Lung (tissue), 11 donors: ENCODE measurements at regions not wholly inside any gene's neighbourhood (a gene's known extent, or its start where the extent isn't known, plus 50 kb on each side); places are given as distances from the start of the nearest gene placed in this dataset.
A peak's percentile ranks its signal among the peaks of the same experiment; 100 is the strongest.

Experiments
- ATAC-seq: fragments of 200-7000 bp; cut with Tn5 transposase; one replicate; pipeline ENCODE4 v1.9.1; 2020; ENCODE audit warnings: moderate number of reproducible peaks; ENCODE audit not compliant: insufficient read depth, low FRiP score
- DNase-seq, 3 donors: peaks; one replicate each; pipeline ENCODE4 v3.0.0-alpha.2; 2013 to 2017
- H3K27ac ChIP-seq, 2 donors: one replicate each; pipeline ENCODE4 v1.5.1; 2013; ENCODE audit warnings: mild to moderate bottlenecking in 2 of 2, moderate library complexity in 2 of 2, control low read depth in 1 of 2, inconsistent platforms in 1 of 2, low read depth in 1 of 2, low read length in 1 of 2
- H3K27me3 ChIP-seq, 3 donors: one replicate each; pipeline ENCODE4 v1.5.1; 2013; ENCODE audit warnings: low read length in 2 of 3; ENCODE audit not compliant: control insufficient read depth in 3 of 3, insufficient read depth in 3 of 3
- H3K36me3 ChIP-seq, 4 donors: one replicate each; pipeline ENCODE4 v1.5.1; 2013; ENCODE audit warnings: low read length in 4 of 4, mild to moderate bottlenecking in 1 of 4, moderate library complexity in 1 of 4; ENCODE audit not compliant: control insufficient read depth in 4 of 4, insufficient read depth in 4 of 4
- H3K4me1 ChIP-seq, 5 donors: one replicate each; pipeline ENCODE4 v1.5.1; 2013; ENCODE audit warnings: low read length in 5 of 5, mild to moderate bottlenecking in 2 of 5, moderate library complexity in 1 of 5; ENCODE audit not compliant: control insufficient read depth in 5 of 5, insufficient read depth in 5 of 5
- H3K4me3 ChIP-seq: one replicate; pipeline ENCODE4 v1.5.1; 2013; ENCODE audit warnings: mild to moderate bottlenecking, control low read depth, moderate library complexity
- H3K9ac ChIP-seq, 2 donors: one replicate each; pipeline ENCODE4 v1.5.1; 2013; ENCODE audit warnings: low read length in 2 of 2, control low read depth in 1 of 2; ENCODE audit not compliant: insufficient read depth in 1 of 2
- H3K9me3 ChIP-seq, 4 donors: one replicate each; pipeline ENCODE4 v1.5.1; 2013; ENCODE audit warnings: low read length in 3 of 4, mild to moderate bottlenecking in 1 of 4, moderate library complexity in 1 of 4; ENCODE audit not compliant: control insufficient read depth in 4 of 4, insufficient read depth in 3 of 4
- WGBS, 2 donors: extraction: QIAGEN DNeasy Blood & Tissue Kit; methylation state at CpG; one replicate each; pipeline ENCODE4 v1.1.7; 2013; 5-methylcytosine and 5-hydroxymethylcytosine counted together
- TF ChIP-seq, protein P1 (sequence below): IDR thresholded peaks from 2 replicates; pipeline ENCODE4 v1.5.1; 2012; ENCODE audit warnings: mild to moderate bottlenecking; ENCODE audit errors: control extremely low read depth, extremely low read depth
- donor health status: control.
- donor health status: control.
- donor health status: Bipolar disorder and iron deficiency.
- donor health status: healthy.
- donor health status: DM: yes; HTN: yes; CAD: no.

DNA sequence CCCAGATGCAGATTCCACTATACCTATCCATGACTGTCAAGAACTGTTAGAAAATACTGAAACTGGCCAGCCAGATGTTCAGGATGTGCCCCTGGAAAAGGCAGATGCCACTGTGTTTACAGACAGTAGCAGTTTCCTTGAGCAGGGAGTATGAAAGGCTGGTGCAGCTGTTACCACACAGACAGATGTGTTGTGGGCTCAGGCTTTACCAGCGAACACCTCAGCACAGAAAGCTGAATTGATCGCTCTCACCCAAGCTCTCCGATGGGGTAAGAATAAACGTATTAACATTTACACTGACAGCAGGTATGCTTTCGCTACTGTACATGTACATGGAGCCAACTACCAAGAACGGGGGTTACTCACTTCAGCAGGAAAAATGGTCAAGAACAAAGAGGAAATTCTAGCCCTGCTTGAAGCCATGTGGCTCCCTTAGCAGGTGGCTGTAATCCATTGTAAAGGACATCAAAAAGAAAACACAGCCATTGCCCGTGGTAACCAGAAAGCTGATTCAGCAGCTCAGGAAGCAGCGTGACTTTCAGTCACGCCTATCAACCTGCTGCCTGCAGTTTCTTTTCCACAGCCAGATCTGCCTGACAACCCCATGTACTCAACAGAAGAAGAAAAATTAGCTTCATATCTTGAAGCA lies 459.7 kb upstream of the HTR1E start:
- H3K9me3 ChIP-seq, result peaks cover 0 to 3% (median 0%) of the 10 kb centered on the region in 4 donors
- H3K36me3 ChIP-seq, result no peaks in the 10 kb centered on the region
- H3K4me1 ChIP-seq, result no peaks in the 10 kb centered on the region
- no peak overlapping the region for H3K27ac ChIP-seq
- H3K27me3 ChIP-seq, result no peaks in the 10 kb centered on the region
- no peak overlapping the region for H3K9ac ChIP-seq
- ATAC-seq, result no peak
- DNase-seq, result peak in 2 of 3 donors; percentile 10 to 11
- no peak overlapping the region for H3K4me3 ChIP-seq
- WGBS, 2 donors, result 50 to 54% methylated on average over 9 of the region's 9 CpGs
- TF ChIP-seq, protein P1, sequence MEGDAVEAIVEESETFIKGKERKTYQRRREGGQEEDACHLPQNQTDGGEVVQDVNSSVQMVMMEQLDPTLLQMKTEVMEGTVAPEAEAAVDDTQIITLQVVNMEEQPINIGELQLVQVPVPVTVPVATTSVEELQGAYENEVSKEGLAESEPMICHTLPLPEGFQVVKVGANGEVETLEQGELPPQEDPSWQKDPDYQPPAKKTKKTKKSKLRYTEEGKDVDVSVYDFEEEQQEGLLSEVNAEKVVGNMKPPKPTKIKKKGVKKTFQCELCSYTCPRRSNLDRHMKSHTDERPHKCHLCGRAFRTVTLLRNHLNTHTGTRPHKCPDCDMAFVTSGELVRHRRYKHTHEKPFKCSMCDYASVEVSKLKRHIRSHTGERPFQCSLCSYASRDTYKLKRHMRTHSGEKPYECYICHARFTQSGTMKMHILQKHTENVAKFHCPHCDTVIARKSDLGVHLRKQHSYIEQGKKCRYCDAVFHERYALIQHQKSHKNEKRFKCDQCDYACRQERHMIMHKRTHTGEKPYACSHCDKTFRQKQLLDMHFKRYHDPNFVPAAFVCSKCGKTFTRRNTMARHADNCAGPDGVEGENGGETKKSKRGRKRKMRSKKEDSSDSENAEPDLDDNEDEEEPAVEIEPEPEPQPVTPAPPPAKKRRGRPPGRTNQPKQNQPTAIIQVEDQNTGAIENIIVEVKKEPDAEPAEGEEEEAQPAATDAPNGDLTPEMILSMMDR, result no peak

DNA sequence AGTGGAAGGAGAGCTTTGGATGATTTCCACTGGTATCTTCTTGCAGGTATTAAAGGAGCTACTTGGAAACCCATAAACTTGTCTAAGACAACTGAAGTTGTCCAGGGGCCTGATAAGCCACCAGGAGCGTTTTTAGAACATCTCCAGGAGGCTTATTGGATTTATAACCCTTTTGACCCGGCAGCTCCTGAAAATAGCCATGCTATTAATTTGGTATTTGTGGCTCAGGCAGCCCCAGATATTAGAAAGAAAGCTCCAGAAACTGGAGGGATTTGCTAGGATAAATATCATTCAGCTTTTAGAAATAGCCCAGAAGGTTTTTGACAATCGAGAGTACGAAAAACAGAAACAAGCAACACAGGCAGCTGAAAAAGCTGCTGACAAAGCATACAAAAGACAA lies 461.0 kb upstream of the HTR1E start:
- 83% methylated on average over 4 of the region's 4 CpGs for WGBS, 2 donors
- ATAC-seq (no peak), DNase-seq (no peak)
- H3K4me3 ChIP-seq, result no peak overlapping the region
- no peak overlapping the region for H3K9ac ChIP-seq
- no peaks in the 10 kb centered on the region for H3K4me1 ChIP-seq
- TF ChIP-seq, protein P1, result no peak
- no peaks in the 10 kb centered on the region for H3K27me3 ChIP-seq
- peaks cover 0 to 3% (median 0%) of the 10 kb centered on the region in 4 donors for H3K9me3 ChIP-seq
- no peak overlapping the region for H3K27ac ChIP-seq
- H3K36me3 ChIP-seq, result no peaks in the 10 kb centered on the region

DNA sequence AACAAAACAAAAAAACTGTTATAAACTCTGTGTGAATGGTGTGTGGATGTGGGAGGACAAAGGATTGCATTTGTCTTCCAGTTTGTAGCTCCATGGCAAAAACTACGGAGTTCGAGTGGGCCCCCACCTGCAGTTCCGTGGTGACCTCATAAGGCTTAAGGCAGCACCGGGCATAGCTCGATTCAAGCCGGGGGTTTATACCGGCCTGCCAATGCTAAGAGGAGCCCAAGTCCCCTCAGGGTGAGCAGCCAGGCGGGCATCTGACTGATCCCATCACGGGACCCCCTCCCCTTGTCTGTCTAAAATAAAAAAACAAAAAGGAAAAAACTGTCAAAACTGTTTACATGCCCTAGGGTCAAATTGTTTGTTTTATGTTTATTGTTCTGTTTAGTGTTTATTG lies 463.2 kb upstream of the HTR1E start:
- 86 to 93% methylated on average over 9 of the region's 9 CpGs for WGBS, 2 donors
- Histone ChIP-seq H3K36me3 (no peaks in the 10 kb centered on the region), H3K27me3 (no peaks in the 10 kb centered on the region), H3K4me1 (peaks cover 0 to 4% (median 0%) of the 10 kb centered on the region in 5 donors), H3K27ac (no peak overlapping the region), H3K9me3 (peaks cover 0 to 4% (median 1%) of the 10 kb centered on the region in 4 donors), H3K9ac (no peak overlapping the region), H3K4me3 (no peak overlapping the region)
- TF ChIP-seq, protein P1, result no peak
- ATAC-seq (no peak), DNase-seq (no peak)

DNA sequence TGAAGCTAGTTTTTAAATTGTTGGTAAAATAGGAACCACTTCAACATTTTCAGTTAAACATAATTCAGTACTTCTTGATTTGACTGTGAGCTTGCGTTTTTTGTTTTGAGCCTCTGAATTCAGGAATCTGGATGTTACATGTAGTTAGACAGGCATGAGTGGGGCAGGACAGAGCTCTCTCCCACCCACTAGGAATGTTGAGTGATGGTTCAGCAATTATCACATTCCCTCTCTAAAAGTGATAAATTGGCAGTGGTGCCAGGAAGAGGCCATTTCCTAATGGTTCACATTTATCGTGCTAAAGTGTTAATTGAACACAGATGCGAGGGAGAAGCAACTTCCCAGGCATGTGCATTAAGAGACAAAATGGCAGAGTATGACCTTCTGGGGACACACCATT lies 465.5 kb upstream of the HTR1E start:
- Histone ChIP-seq H3K27ac (no peak overlapping the region), H3K4me1 (peaks cover 0 to 4% (median 0%) of the 10 kb centered on the region in 5 donors), H3K9ac (no peak overlapping the region), H3K9me3 (peaks cover 0 to 4% (median 1%) of the 10 kb centered on the region in 4 donors), H3K4me3 (no peak overlapping the region), H3K36me3 (no peaks in the 10 kb centered on the region), H3K27me3 (no peaks in the 10 kb centered on the region)
- no peak for DNase-seq
- 62 to 67% methylated on average over 3 of the region's 3 CpGs for WGBS, 2 donors
- no peak for ATAC-seq
- TF ChIP-seq, protein P1, result no peak
